AG04450 (cell line): ENCODE measurements at regions not wholly inside any gene's neighbourhood (a gene's known extent, or its start where the extent isn't known, plus 50 kb on each side); places are given as distances from the start of the nearest gene placed in this dataset.

ENCODE experiments used
- CTCF ChIA-PET: fragments of 300-600, 350-600 bp; formaldehyde crosslinking; extraction: SDS; loops from one replicate; lab custom pipeline; 2022; ENCODE audit warnings: antibody characterized with exemption, inconsistent platforms; lab: Charles Lee
- POLR2A ChIA-PET: fragments of 350-600 bp; formaldehyde crosslinking; extraction: SDS; loops from one replicate; lab custom pipeline; 2021; ENCODE audit warnings: antibody characterized with exemption, inconsistent platforms; lab: Yijun Ruan, JAX
- DNase-seq: peaks from one replicate; pipeline ENCODE4 v3.0.0-alpha.2; 2011; ENCODE audit warnings: low read depth, low spot score
- H3K27ac ChIP-seq: one replicate; pipeline ENCODE4 v1.5.1; 2012; ENCODE audit warnings: low read depth, low read length, control low read depth
- H3K27me3 ChIP-seq: one replicate; pipeline ENCODE4 v1.6.0; 2012; ENCODE audit warnings: low read length; ENCODE audit not compliant: control insufficient read depth, insufficient read depth
- H3K4me3 ChIP-seq: 2 replicates; pipeline ENCODE4 v1.5.1; 2011; ENCODE audit warnings: mild to moderate bottlenecking, low read depth, low read length, control low read depth
- H3K9me3 ChIP-seq: 2 replicates; pipeline ENCODE4 v1.5.1; 2012; ENCODE audit warnings: low read length; ENCODE audit not compliant: control insufficient read depth, insufficient read depth
- CTCF ChIP-seq: IDR thresholded peaks from 2 replicates; pipeline ENCODE4 v1.5.1; 2011; ENCODE audit warnings: low read depth, low read length, control low read depth, inconsistent platforms

- CTCF ChIA-PET = no interaction called here
- POLR2A ChIA-PET = no interaction called here
- Histone ChIP-seq H3K9me3 (no peaks in the 10 kb centered on the region), H3K27me3 (no peaks in the 10 kb centered on the region), H3K27ac (no peak overlapping the region), H3K4me3 (no peak overlapping the region)
- no peak for DNase-seq
- TF ChIP-seq CTCF = no peak
These were observed 592.9 kb downstream of the SUCLG1 start for GRCh38 chr2:83866211-83866610.

DNA sequence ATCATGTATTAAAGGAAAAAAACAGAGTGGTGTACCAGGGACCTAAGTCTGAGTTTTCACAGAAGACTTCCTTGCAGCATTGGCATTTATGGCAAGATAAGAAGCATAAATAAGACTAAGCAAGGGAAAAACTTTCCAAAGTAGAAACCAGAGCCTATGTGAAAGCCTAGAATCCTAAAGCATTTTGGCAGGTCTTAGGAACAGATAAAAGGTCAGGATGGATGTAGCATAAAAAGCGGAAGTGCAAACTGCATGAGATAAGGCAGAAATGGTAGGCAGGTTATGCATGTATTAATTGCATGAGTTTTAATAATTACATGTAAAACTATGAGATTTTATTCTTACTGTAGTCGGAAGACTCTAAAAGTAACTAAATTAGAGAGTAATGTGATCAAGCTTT is 596.5 kb downstream of the SUCLG1 start:
- Histone ChIP-seq H3K9me3 (no peaks in the 10 kb centered on the region), H3K4me3 (no peak overlapping the region), H3K27ac (no peak overlapping the region), H3K27me3 (no peaks in the 10 kb centered on the region)
- TF ChIP-seq CTCF = no peak
- ChIA-PET POLR2A (no interaction called here), CTCF (no interaction called here)
- DNase-seq = no peak

DNA sequence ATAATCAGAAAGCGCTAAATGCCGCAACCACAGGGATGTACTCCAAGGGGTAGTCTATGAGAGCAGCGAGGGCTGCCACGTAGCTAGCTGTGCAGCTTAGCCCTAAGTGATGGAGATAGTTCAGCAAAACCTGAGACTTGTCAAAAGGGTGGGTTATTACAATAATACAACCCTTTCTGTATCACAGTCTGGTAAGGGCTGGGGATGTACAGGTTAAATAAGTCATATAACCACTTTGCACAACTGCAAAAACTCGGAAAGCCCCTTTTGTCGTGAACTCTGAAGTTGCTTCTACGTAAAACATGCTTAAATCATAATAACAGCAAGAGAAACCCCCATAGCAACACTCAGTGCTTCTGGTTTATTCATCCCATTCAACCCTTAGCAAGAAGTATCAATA is 598.8 kb downstream of the SUCLG1 start:
- Histone ChIP-seq H3K27ac (no peak overlapping the region), H3K4me3 (no peak overlapping the region), H3K9me3 (no peaks in the 10 kb centered on the region), H3K27me3 (no peaks in the 10 kb centered on the region)
- no peak for DNase-seq
- TF ChIP-seq CTCF = no peak
- CTCF ChIA-PET = no interaction called here
- POLR2A ChIA-PET = no interaction called here

DNA sequence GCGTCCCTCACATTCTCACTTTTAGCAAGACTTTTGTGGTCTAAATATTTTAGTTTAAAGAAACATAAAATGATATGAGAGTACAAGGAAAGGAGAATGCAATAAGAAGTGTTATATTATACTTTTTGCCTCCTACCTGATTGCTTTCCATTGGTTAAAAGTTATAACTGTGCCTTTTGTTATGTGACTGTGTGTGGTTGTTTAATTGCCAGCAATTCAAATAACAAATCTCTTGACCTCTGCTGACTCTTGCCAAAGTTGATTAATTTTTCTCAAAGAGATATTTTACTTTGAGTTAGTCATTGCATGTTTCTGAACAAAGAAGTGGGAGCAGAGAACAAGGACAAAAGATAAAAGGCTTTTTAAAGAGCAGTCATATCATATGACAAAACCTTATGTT is 599.5 kb downstream of the SUCLG1 start:
- Histone ChIP-seq H3K9me3 (no peaks in the 10 kb centered on the region), H3K27ac (no peak overlapping the region), H3K4me3 (no peak overlapping the region), H3K27me3 (no peaks in the 10 kb centered on the region)
- no peak for TF ChIP-seq CTCF
- ChIA-PET POLR2A (no interaction called here), CTCF (no interaction called here)
- no peak for DNase-seq

GRCh38 chr2:83851066-83851465 is 608.0 kb downstream of the SUCLG1 start:
- H3K4me3 ChIP-seq = no peak overlapping the region
- H3K9me3 ChIP-seq = peaks cover 3% of the 10 kb centered on the region; the same call in 1 of the 2 replicates
- H3K27me3 ChIP-seq = no peaks in the 10 kb centered on the region
- no peak for DNase-seq
- ChIA-PET CTCF (no interaction called here), POLR2A (no interaction called here)
- H3K27ac ChIP-seq = no peak overlapping the region
- no peak for TF ChIP-seq CTCF
